A673 (cell line): ENCODE measurements at regions not wholly inside any gene's neighbourhood (a gene's known extent, or its start where the extent isn't known, plus 50 kb on each side); places are given as distances from the start of the nearest gene placed in this dataset.

Experiments used
- BruUV-seq: library from RNA; stranded (reverse); fragments of 400-500 nt; replicated peaks from 2 replicates; lab custom pipeline; 2021; lab: Mats Ljungman, UMichigan
- CTCF ChIA-PET: fragments of 300-600 bp; sonication (Branson Sonifier 250); formaldehyde crosslinking; loops from one replicate; lab custom pipeline; 2022; ENCODE audit warnings: antibody characterized with exemption; lab: Charles Lee
- POLR2A ChIA-PET: fragments of 300-600 bp; sonication (Branson Sonifier 250); formaldehyde crosslinking; loops from one replicate; lab custom pipeline; 2022; ENCODE audit warnings: antibody characterized with exemption; ENCODE audit not compliant: low non-redundant PET; lab: Charles Lee
- DNase-seq: peaks from one replicate; pipeline ENCODE4 v3.0.0-alpha.2; 2015; ENCODE audit warnings: low spot score
- H3K27ac ChIP-seq: fragments of 200-600 bp; sonication (generic); 2 replicates; pipeline ENCODE4 v1.5.1; 2016; ENCODE audit warnings: mixed run types, low read depth, mild to moderate bottlenecking, mixed read lengths, antibody characterized with exemption, low read length; ENCODE audit not compliant: poor library complexity, severe bottlenecking
- H3K27me3 ChIP-seq: fragments of 200-600 bp; sonication (generic); replicated peaks from 2 replicates; pipeline ENCODE4 v1.6.1; 2017; ENCODE audit warnings: mixed run types, low read depth, mild to moderate bottlenecking, mixed read lengths, antibody characterized with exemption, low read length; ENCODE audit not compliant: insufficient read depth, poor library complexity
- H3K36me3 ChIP-seq: fragments of 200-600 bp; sonication (generic); 2 replicates; pipeline ENCODE4 v1.6.1; 2016; ENCODE audit warnings: mixed run types, mild to moderate bottlenecking, mixed read lengths, antibody characterized with exemption, low read length; ENCODE audit not compliant: insufficient read depth, poor library complexity, severe bottlenecking
- H3K4me1 ChIP-seq: fragments of 200-600 bp; sonication (generic); 2 replicates; pipeline ENCODE4 v1.6.1; 2017; ENCODE audit warnings: mixed run types, mild to moderate bottlenecking, mixed read lengths, antibody characterized with exemption, low read length; ENCODE audit not compliant: insufficient read depth, poor library complexity, severe bottlenecking
- H3K4me3 ChIP-seq: fragments of 200-600 bp; sonication (generic); 2 replicates; pipeline ENCODE4 v1.5.1; 2016; ENCODE audit warnings: low read depth, mixed run types, mild to moderate bottlenecking, mixed read lengths, low read length; ENCODE audit not compliant: poor library complexity, severe bottlenecking
- H3K9me3 ChIP-seq: fragments of 200-600 bp; sonication (generic); 2 replicates; pipeline ENCODE4 v1.6.1; 2016; ENCODE audit warnings: mixed run types, low read depth, mild to moderate bottlenecking, mixed read lengths, antibody characterized with exemption, low read length; ENCODE audit not compliant: poor library complexity, severe bottlenecking
- EZH2 ChIP-seq: fragments of 200-600 bp; sonication (generic); IDR thresholded peaks from 2 replicates; pipeline ENCODE4 v1.6.1; 2017; ENCODE audit warnings: borderline replicate concordance, low read depth, mild to moderate bottlenecking, mixed read lengths, antibody characterized with exemption, low read length; ENCODE audit not compliant: poor library complexity, severe bottlenecking
- intact Hi-C: fragments of 100-400 bp; cut with micrococcal nuclease; formaldehyde crosslinking; loops from one replicate; pipeline ENCODE4 v1.10.0; 2022; ENCODE audit not compliant: unreplicated experiment
- TF ChIP-seq, protein P1 (sequence below): fragments of 300-800, 200-600 bp; sonication (generic); conservative IDR thresholded peaks from 2 replicates; pipeline ENCODE4 v1.5.1; 2017; ENCODE audit warnings: low read depth, mild to moderate bottlenecking, antibody characterized with exemption, low read length, moderate library complexity, mixed read lengths

DNA sequence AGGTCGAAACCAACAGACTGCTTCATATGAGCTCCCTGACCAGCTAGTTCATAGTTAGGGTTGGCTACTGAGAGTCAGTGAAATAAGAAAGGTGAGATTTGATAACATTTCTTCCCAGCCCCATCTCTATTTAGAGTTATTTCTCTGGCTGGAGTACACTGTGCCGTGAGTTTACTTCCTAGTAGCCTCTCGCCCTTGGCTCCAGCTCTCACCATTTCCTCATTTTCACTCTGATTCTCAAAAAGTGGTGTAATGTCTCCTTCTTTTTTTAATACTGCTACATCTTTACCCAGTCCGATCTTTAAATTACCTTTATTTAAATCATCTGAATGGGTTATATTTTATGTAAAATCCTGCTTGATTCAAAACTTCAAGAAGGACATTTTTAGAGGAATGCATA, 100.4 kb upstream of the FAM174A start:
- intact Hi-C loops: loop anchor here (10.0 kb wide), 1 partner anchor 950 kb away; no protein-coding TSS in a partner anchor
- no TSS peak for BruUV-seq

DNA sequence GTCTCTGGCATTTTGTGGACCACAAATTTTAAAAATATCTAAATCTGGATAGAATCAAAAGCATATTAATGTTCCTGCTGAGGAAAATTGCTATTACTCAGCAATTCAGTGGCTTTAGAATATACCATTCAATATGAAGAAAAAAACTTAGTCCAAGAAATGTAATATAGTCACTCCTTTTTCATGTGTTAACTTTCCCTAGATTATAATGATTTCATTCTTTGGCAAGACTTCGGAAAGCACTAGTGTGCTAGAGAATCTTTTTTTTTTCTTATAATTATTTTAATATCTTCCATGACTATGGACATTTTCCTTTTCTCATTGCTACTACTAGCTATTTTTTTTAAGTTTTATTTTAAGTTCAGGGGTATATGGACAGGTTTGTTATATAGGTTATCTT, 102.4 kb upstream of the FAM174A start:
- TF ChIP-seq, protein P1, sequence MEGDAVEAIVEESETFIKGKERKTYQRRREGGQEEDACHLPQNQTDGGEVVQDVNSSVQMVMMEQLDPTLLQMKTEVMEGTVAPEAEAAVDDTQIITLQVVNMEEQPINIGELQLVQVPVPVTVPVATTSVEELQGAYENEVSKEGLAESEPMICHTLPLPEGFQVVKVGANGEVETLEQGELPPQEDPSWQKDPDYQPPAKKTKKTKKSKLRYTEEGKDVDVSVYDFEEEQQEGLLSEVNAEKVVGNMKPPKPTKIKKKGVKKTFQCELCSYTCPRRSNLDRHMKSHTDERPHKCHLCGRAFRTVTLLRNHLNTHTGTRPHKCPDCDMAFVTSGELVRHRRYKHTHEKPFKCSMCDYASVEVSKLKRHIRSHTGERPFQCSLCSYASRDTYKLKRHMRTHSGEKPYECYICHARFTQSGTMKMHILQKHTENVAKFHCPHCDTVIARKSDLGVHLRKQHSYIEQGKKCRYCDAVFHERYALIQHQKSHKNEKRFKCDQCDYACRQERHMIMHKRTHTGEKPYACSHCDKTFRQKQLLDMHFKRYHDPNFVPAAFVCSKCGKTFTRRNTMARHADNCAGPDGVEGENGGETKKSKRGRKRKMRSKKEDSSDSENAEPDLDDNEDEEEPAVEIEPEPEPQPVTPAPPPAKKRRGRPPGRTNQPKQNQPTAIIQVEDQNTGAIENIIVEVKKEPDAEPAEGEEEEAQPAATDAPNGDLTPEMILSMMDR: no peak
- TF ChIP-seq EZH2: no peak
- no peaks in the 10 kb centered on the region for H3K27me3 ChIP-seq
- no peaks in the 10 kb centered on the region for H3K36me3 ChIP-seq
- H3K4me1 ChIP-seq: no peaks in the 10 kb centered on the region
- ChIA-PET CTCF (no interaction called here), POLR2A (no interaction called here)
- H3K27ac ChIP-seq: no peak overlapping the region
- H3K4me3 ChIP-seq: no peak overlapping the region
- DNase-seq: no peak
- intact Hi-C loops: loop anchor here (10.0 kb wide), 1 partner anchor 952 kb away; no protein-coding TSS in a partner anchor
- no TSS peak for BruUV-seq
- H3K9me3 ChIP-seq: no peaks in the 10 kb centered on the region

More for the DNA sequence above, 100.4 kb upstream of the FAM174A start:
- no peaks in the 10 kb centered on the region for H3K9me3 ChIP-seq
- CTCF ChIA-PET: no interaction called here
- no peaks in the 10 kb centered on the region for H3K36me3 ChIP-seq
- no peaks in the 10 kb centered on the region for H3K4me1 ChIP-seq
- TF ChIP-seq, protein P1: no peak
- no peak for TF ChIP-seq EZH2
- POLR2A ChIA-PET: no interaction called here
- H3K27ac ChIP-seq: no peak overlapping the region
- H3K27me3 ChIP-seq: no peaks in the 10 kb centered on the region
- no peak for DNase-seq
- H3K4me3 ChIP-seq: no peak overlapping the region

DNA sequence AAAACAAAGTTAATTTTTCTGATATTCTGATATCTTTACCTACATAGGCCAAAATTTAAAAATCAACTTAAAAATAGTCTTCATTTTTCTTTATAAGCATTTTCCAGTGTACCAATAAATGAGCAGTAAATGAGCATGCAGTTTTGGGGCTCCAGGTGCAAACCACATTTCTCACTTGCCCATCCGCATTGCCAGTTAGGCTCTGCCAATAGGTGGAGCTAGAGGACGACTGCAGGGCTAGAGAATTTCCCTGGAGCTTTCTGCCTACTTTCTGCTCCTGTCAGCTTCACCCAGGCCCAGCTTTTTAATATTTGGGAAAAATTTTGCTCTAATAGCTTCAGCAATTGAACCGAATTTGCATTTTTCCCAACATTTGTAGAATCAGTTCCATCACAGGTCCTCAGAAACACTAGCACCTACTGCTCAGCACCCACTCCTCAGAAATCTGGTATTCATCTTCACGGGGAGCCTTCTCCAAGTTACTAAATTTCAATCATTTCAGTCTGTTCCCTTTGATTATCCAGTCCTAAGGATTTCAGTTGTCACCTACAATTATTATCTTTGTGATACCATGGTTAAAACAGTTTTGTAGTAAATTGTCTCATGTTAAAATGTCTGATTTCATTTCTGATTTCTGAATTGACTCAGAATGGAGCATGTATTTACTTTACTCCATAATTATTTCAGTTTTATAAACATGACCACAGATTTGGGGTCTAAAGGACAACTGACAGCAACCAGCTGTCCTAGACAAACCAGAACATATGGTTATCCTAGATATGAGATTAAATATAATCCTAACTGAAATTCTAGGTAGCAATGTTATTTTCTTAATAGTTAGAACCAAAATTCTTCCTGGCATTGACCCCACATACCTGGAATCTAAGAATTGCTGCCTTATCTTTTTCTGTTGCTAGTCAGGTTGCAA, 104.6 kb upstream of the FAM174A start:
- Histone ChIP-seq H3K27ac (no peak overlapping the region), H3K9me3 (peaks cover under 1% of the 10 kb centered on the region), H3K4me3 (no peak overlapping the region), H3K27me3 (no peaks in the 10 kb centered on the region), H3K4me1 (no peaks in the 10 kb centered on the region), H3K36me3 (no peaks in the 10 kb centered on the region)
- CTCF ChIA-PET: interaction anchor here (1.0 kb wide), 1 partner anchor 959 kb away, joined by 3 read pairs; no protein-coding TSS in a partner anchor
- no TSS peak for BruUV-seq
- DNase-seq: peak; percentile 54
- TF ChIP-seq EZH2: no peak
- TF ChIP-seq, protein P1: peak; percentile 83
- intact Hi-C loops: loop anchor here (10.0 kb wide), 1 partner anchor 954 kb away; no protein-coding TSS in a partner anchor
- POLR2A ChIA-PET: no interaction called here
